KMS-11 (cell line): ENCODE measurements at regions not wholly inside any gene's neighbourhood (a gene's known extent, or its start where the extent isn't known, plus 50 kb on each side); places are given as distances from the start of the nearest gene placed in this dataset.
A peak's percentile ranks its signal among the peaks of the same experiment; 100 is the strongest.

Experiments
- H2AFZ ChIP-seq: fragments of 200-600 bp; sonication (generic); 2 replicates; pipeline ENCODE4 v1.6.1; 2016; ENCODE audit warnings: antibody characterized with exemption, mixed run types, low read depth
- H3K27ac ChIP-seq: fragments of 200-600 bp; sonication (generic); 2 replicates; pipeline ENCODE4 v1.6.1; 2016; ENCODE audit warnings: mild to moderate bottlenecking, mixed run types
- H3K27me3 ChIP-seq: fragments of 200-600 bp; sonication (generic); 2 replicates; pipeline ENCODE4 v1.6.1; 2017; ENCODE audit warnings: mild to moderate bottlenecking, low read depth, mixed run types, moderate library complexity; ENCODE audit not compliant: insufficient read depth
- H3K36me3 ChIP-seq: fragments of 200-600 bp; sonication (generic); 2 replicates; pipeline ENCODE4 v1.6.1; 2017; ENCODE audit warnings: mild to moderate bottlenecking, mixed run types; ENCODE audit not compliant: insufficient read depth
- H3K4me1 ChIP-seq: fragments of 200-600 bp; sonication (generic); 2 replicates; pipeline ENCODE4 v1.6.1; 2016; ENCODE audit warnings: mild to moderate bottlenecking, low read depth, mixed run types; ENCODE audit not compliant: poor library complexity, severe bottlenecking
- H3K4me2 ChIP-seq: fragments of 200-600 bp; sonication (generic); 2 replicates; pipeline ENCODE4 v1.7.0; 2016; ENCODE audit warnings: mild to moderate bottlenecking, mixed run types
- H3K4me3 ChIP-seq: fragments of 200-600 bp; sonication (generic); IDR thresholded peaks from 2 replicates; pipeline ENCODE4 v1.6.1; 2017; ENCODE audit warnings: low read depth, low read length, mixed read lengths; ENCODE audit not compliant: insufficient read depth
- H3K79me2 ChIP-seq: fragments of 200-600 bp; sonication (generic); 2 replicates; pipeline ENCODE4 v1.6.1; 2016; ENCODE audit warnings: low read depth, mixed run types; ENCODE audit not compliant: insufficient read depth
- H3K9ac ChIP-seq: fragments of 200-600 bp; sonication (generic); 2 replicates; pipeline ENCODE4 v1.6.1; 2016; ENCODE audit warnings: mild to moderate bottlenecking, mixed run types
- H4K20me1 ChIP-seq: fragments of 200-600 bp; sonication (generic); 2 replicates; pipeline ENCODE4 v1.6.1; 2016; ENCODE audit warnings: mild to moderate bottlenecking, mixed run types; ENCODE audit not compliant: insufficient read depth
- TF ChIP-seq, protein P1 (sequence below): fragments of 200-600 bp; sonication (generic); conservative IDR thresholded peaks from 2 replicates; pipeline ENCODE4 v1.6.1; 2017; ENCODE audit warnings: low read depth, mild to moderate bottlenecking, antibody characterized with exemption, low read length, moderate library complexity, mixed read lengths

DNA sequence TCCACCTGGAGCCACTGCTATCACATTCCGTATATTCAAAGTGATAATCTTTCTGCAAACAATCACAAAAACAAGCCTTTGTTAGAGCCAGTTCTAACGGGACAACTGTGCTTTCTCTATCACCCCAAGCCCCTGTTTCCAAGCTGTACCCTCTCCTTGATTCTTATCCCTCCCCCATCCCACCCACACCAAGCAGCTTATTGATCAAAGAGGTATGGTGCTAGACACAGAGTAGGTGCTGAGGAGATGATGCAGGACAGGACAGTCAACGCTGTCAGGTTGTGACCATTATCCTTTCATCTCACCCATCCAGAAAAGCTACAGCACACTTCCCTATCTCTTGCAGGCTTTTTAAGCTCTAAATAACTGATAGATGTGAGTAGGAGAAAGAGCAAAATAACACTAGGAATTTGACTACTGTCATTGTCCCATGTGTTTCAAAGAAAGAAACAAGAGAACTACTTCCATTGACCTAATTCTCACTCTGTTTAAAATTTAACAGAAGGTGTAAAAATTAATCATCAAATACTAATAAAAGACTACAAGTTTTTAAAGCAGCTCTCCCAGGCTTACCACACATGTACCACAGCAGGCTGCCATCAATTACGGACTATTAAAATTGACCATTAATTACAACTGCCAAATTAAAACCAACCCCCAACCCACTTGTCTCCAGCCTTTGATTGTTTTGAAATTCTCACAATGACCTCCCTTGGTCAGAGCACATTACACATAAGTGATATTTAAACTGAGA is 94.3 kb downstream of the ELAPOR2 start:
- TF ChIP-seq, protein P1, sequence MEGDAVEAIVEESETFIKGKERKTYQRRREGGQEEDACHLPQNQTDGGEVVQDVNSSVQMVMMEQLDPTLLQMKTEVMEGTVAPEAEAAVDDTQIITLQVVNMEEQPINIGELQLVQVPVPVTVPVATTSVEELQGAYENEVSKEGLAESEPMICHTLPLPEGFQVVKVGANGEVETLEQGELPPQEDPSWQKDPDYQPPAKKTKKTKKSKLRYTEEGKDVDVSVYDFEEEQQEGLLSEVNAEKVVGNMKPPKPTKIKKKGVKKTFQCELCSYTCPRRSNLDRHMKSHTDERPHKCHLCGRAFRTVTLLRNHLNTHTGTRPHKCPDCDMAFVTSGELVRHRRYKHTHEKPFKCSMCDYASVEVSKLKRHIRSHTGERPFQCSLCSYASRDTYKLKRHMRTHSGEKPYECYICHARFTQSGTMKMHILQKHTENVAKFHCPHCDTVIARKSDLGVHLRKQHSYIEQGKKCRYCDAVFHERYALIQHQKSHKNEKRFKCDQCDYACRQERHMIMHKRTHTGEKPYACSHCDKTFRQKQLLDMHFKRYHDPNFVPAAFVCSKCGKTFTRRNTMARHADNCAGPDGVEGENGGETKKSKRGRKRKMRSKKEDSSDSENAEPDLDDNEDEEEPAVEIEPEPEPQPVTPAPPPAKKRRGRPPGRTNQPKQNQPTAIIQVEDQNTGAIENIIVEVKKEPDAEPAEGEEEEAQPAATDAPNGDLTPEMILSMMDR: no peak
- H3K4me3 ChIP-seq: no peak overlapping the region
- no peaks in the 10 kb centered on the region for H3K79me2 ChIP-seq
- H3K27ac ChIP-seq: no peak overlapping the region
- H4K20me1 ChIP-seq: no peaks in the 10 kb centered on the region
- H3K36me3 ChIP-seq: no peaks in the 10 kb centered on the region
- H3K4me1 ChIP-seq: peaks cover 21% of the 10 kb centered on the region
- no peak overlapping the region for H3K9ac ChIP-seq
- H3K4me2 ChIP-seq: no peak overlapping the region
- no peaks in the 10 kb centered on the region for H3K27me3 ChIP-seq
- no peak overlapping the region for H2AFZ ChIP-seq

DNA sequence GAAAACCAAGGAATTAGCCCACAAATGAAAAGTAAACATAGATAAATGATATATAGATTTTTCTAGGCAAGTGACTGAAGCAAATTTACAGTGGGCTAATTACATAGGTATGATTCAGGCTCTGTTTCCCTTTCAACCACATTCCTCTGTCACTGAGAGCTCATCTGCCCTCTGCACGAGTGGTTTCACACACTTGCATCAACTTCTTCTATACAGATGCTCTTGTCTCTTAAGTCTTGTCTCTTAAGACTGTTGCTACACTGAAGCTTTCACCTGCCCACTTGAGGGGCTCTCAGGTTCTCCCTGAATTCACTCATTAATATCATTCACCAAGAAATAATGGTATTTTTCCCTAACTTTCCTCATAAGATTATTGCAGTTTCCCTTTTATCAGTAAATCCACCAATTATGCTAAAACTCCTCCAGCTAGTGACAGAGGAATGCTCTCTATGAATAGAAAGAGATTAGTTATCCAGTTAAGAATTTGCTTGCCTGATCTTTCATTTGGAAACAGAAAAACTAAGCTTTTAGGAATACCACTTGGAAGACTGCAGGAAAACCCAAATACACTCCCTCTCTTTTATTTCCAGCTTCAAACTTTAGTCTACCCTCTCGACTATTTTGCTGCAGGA is 95.7 kb downstream of the ELAPOR2 start:
- no peak overlapping the region for H2AFZ ChIP-seq
- TF ChIP-seq, protein P1: no peak
- no peaks in the 10 kb centered on the region for H3K36me3 ChIP-seq
- no peaks in the 10 kb centered on the region for H3K27me3 ChIP-seq
- H3K9ac ChIP-seq: no peak overlapping the region
- H3K4me1 ChIP-seq: peaks cover 21% of the 10 kb centered on the region
- H3K4me3 ChIP-seq: no peak overlapping the region
- H4K20me1 ChIP-seq: no peaks in the 10 kb centered on the region
- H3K27ac ChIP-seq: no peak overlapping the region
- H3K4me2 ChIP-seq: peak overlapping the region; percentile 29; the same call in 1 of the 2 replicates
- H3K79me2 ChIP-seq: no peaks in the 10 kb centered on the region

DNA sequence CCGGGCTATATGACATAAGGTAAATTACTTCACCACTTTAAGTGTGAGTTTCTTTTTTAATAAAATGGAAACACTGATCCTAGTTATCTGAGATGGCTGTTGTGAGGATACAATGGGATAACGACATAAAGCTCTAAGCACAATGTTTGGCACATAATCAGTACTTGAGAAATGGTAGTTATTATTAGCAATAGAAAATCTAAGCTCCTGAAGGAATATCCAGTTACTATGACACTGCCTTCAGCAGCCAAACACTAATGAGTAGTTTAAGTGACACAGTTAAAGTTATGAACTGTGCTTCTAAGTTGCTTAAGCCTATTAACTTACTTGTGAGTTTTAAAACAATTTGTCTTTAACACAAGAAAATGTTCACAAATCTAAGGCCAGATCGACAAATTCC is 96.8 kb downstream of the ELAPOR2 start:
- no peak overlapping the region for H3K27ac ChIP-seq
- H3K79me2 ChIP-seq: no peaks in the 10 kb centered on the region
- no peak overlapping the region for H3K9ac ChIP-seq
- peaks cover 21% of the 10 kb centered on the region for H3K4me1 ChIP-seq
- H3K36me3 ChIP-seq: no peaks in the 10 kb centered on the region
- no peaks in the 10 kb centered on the region for H4K20me1 ChIP-seq
- H3K27me3 ChIP-seq: no peaks in the 10 kb centered on the region
- H3K4me3 ChIP-seq: no peak overlapping the region
- TF ChIP-seq, protein P1: no peak
- H3K4me2 ChIP-seq: 0 out of 2 replicates have a peak overlapping the region, but pooled peaks have one; percentile 29
- no peak overlapping the region for H2AFZ ChIP-seq

DNA sequence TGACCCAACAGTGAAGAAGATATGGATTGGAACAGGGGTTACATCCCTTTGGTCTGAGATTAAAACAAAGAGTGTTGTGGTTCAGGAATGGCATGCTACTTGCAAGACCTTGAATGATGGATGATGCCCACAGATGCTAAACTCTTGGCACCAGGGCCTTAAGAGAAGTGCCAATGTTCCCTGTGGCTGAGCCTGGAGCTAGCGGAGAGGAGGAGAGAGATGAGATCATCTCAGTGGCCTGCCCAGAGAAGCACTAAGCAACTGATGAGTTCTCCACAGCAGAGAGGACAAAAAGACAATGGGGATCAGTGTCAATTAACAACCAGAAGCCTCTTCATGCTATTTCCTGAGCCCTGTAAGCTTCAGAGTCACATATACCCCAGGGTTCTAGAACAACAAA is 97.8 kb downstream of the ELAPOR2 start:
- TF ChIP-seq, protein P1: no peak
- Histone ChIP-seq H3K4me2 (no peak overlapping the region), H4K20me1 (no peaks in the 10 kb centered on the region), H3K27ac (no peak overlapping the region), H3K4me1 (peaks cover 21% of the 10 kb centered on the region), H3K4me3 (no peak overlapping the region), H3K79me2 (no peaks in the 10 kb centered on the region), H2AFZ (no peak overlapping the region), H3K36me3 (no peaks in the 10 kb centered on the region), H3K27me3 (no peaks in the 10 kb centered on the region), H3K9ac (no peak overlapping the region)
